GM23248 (cell line): ENCODE measurements at regions not wholly inside any gene's neighbourhood (a gene's known extent, or its start where the extent isn't known, plus 50 kb on each side); places are given as distances from the start of the nearest gene placed in this dataset.
"Not testable (repeated sequence)": the region's sequence is repeated elsewhere in the genome, so short reads cannot be mapped to it uniquely, and the experiment has no call there.

Experiments used
- EZH2 ChIP-seq: fragments of 200-600 bp; sonication (generic); IDR thresholded peaks from 2 replicates; pipeline ENCODE4 v1.6.1; 2018; ENCODE audit warnings: antibody characterized with exemption, mild to moderate bottlenecking; ENCODE audit not compliant: insufficient read depth, poor library complexity, severe bottlenecking
- EZH2phosphoT487 ChIP-seq: fragments of 200-600 bp; sonication (generic); IDR thresholded peaks from 2 replicates; pipeline ENCODE4 v1.6.1; 2018; ENCODE audit warnings: antibody characterized with exemption, moderate library complexity, mild to moderate bottlenecking, low read depth; ENCODE audit not compliant: insufficient read depth

DNA sequence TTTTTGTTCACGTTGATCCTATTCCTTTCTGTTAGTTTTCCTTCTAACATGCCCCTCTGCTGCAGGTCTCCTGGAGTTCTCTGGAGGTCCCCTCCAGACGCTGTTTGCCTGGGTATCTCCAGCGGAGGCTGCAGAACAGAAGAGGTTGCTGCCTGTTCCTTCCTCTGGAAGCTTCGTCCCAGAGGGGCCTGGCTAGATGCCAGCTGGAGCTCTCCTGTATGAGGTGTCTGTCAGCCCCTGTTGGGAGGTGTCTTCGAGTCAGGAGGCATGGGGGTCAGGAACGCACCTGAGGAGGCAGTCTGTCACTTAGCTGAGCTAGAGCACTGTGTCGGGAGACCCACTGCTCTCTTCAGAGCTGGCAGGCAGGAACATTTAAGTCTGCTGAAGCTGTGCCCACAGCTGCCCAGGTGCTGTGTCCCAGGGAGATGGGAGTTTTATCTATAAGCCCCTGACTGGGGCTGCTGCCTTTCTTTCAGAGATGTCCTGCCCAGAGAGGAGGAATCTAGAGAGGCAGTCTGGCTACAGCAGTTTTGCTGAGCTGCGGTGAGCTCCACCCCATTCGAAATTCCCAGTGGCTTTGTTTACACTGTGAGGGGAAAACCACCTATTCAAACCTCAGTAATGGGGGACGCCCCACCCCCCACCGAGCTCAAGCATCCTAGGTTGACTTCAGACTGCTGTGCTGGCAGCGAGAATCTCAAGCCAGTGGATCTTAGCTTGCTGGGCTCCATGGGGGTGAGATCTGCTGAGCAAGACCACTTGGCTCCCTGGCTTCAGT is 196.2 kb downstream of the EDEM1 start:
- TF ChIP-seq EZH2phosphoT487, EZH2: not testable (repeated sequence)
